Esophagus mucosa (tissue), 1 donor: ENCODE measurements at regions not wholly inside any gene's neighbourhood (a gene's known extent, or its start where the extent isn't known, plus 50 kb on each side); places are given as distances from the start of the nearest gene placed in this dataset.
"Not testable (repeated sequence)": the region's sequence is repeated elsewhere in the genome, so short reads cannot be mapped to it uniquely, and the experiment has no call there.

Experiments
- ATAC-seq: fragments of 200-7000 bp; cut with Tn5 transposase; one replicate; pipeline ENCODE4 v1.9.1; 2020
- donor health status: DM: yes; HTN: yes; CAD: no.

DNA sequence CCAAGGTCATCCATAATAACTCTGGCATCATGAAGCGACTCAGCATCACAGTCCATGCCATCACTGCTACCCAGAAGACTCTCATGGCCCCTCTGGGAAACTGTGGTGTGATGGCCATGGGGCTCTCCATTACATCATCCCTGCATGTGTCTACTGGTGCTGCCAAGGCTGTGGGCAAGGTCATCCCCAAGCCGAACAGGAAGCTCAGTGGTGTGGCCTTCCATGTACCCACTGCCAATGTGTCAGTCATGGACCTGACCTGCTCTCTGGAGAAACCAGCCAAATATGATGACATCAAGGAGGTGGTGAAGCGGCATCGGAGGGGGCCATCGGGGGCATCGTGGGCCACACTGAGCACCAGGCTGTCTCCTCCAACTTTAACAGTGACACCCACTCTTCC is 65.1 kb upstream of the ARHGAP29 start:
- ATAC-seq, result no peak

DNA sequence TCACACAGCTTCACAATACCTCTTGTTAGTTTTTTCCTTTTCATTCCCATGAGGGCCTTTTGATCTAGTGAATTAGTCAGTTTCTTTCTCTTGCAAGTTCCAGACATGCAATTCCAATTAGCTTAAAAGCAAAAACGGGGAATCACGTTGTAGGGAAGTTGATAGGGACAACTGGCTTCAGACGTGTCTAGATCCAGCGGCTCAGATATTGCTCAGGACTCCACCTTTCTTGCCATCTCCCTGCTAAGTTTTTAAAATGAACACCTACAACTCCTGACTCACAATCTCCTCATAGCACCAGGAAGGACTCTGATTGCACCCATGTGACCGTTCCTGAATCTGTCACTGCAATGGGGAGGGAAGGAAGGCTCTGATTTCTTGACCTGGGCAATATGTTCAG is 63.8 kb upstream of the ARHGAP29 start:
- peak; percentile 69 for ATAC-seq

DNA sequence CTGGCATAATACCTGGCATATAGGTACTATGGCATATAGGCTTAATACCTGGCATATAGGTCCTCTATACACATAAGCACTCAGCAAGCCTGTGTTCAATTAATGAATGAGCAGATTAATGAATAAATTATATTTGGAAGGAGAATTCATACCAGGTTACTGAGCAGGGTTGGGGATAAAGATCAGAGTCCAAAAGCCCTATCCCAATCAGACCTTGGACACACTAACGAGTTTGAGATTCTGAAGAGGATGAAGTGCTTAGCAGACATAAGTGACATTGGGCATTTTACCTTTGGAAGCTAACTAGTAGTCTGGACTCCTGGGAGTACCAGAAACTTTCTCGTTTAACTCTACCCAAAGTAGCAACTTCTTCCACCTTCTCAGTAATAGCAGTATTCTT is 63.3 kb upstream of the ARHGAP29 start:
- ATAC-seq, result no peak

DNA sequence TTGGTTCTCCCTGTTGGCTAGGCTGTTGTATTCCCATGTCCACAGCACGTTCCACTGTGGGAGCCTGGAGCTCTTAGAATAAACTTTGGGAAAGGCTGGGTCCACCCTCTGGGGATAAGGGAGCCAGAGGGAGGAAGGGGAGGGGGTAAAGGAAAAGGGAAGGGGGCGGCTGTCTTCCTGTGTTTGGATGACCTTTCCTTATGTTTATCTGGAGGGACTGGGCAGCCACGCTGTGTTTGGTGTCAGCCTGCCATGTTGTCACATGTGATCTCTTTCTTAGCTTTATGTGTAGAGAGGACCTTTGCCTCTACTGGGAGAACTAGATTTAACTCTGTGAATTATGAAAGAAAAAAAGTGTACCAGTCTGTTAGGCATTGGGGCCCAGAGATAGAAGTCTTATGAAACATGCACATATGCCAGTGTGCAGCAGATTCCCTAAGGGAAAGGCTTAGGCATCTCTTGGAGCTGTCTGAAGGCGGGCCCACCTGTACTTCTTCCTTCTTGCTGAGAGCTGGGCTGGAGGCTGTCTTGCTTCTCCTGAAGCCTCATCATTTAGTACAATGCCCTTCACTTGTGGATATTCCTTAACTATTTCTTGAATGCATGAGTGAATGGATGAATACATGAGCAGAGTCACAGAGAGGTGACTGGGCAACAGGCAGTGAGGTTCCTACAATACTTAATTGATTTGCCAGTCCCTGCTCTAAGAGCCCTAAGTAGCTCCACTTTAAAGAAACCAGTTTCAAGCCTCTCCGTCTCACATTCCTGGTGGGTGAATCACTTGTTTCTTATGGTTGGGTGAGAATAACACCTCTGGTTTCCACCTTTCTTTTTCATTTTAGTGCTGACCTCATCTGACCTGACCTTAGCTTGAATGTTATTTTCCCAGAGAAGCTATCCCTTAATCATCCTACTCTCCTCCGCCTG is 62.5 kb upstream of the ARHGAP29 start:
- peak; percentile 84 for ATAC-seq

DNA sequence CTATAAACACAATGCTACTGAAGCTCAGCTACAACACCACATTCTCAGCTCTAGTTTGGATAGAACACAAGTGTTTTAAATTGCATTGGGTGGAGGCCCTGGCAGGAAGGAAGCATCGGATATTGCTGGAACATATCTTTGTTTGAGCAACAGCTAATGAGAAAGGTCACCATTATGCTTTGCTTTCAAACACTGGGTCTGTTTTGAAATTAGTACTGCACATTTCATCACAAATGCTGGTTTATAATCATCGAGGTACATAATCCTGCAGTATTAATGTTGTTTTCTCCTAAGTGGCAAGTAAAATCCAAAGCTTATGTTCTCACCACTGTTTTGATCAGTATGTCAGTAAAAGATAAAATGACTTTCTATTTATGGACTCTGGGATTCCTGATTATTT is 61.5 kb upstream of the ARHGAP29 start:
- ATAC-seq, result peak; percentile 21

DNA sequence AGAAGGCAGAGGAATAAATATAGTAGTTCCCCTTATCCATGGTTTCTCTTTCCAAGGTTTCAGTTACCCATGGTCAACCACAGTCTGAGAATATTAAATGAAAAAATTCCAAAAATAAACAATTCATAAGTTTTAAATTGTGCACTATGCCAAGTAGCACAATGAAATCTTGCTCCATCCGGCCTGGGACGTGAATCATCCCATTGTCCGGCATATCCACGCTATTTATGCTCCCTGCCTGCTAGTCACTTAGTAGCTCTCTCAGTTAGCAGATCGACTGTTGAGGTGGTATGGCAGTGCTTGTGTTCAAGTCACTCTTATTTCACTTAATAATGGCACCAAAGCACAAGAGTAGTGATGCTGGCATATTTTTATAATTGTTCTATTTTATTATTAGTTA is 58.6 kb upstream of the ARHGAP29 start:
- ATAC-seq, result peak; percentile 27

DNA sequence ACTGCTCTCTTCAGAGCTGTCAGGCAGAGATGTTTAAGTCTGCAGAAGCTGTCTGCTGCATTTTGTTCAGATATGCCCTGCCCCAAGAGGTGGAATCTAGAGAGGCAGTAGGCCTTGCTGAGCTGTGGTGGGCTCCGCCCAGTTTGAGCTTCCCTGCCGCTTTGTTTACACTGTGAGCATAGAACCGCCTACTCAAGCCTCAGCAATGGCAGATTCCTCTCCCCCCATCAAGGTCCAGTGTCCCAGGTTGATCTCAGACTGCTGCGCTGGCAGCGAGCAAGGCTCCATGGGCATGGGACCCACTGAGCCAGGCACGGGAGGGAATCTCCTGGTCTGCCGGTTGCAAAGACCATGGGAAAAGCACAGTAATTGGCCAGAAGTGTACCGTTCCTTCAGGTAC is 55.6 kb upstream of the ARHGAP29 start:
- ATAC-seq, result not testable (repeated sequence)

DNA sequence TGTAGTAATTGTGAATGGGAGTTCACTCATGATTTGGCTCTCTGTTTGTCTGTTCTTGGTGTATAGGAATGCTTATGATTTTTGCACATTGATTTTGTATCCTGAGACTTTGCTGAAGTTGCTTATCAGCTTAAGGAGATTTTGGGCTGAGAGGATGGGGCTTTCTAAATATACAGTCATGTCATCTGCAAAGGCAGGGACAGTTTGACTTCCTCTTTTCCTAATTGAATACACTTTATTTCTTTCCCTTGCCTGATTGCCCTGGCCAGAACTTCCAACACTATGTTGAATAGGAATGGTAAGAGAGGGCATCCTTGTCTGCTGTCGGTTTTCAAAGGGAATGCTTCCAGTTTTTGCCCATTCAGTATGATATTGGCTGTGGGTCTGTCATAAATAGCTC is 51.9 kb upstream of the ARHGAP29 start:
- not testable (repeated sequence) for ATAC-seq
